Natural killer cell (primary cell): ENCODE measurements at regions not wholly inside any gene's neighbourhood (a gene's known extent, or its start where the extent isn't known, plus 50 kb on each side); places are given as distances from the start of the nearest gene placed in this dataset.

ENCODE experiments used
- ATAC-seq, 3 donors: fragments of 150-1000 bp in 2 of 3; fragments of 200-7000 bp in 1 of 3; cut with Tn5 transposase; 1 replicate in 1 of 3; 2 replicates in 2 of 3; pipeline ENCODE4 v1.10.0; 2021; ENCODE audit warnings: mild to moderate bottlenecking in 2 of 3, moderate library complexity in 2 of 3
- DNase-seq, 2 donors: peaks; one replicate each; pipeline versions ENCODE4 v3.0.0 to v3.0.0-alpha.2; 2013 to 2021; ENCODE audit warnings: mixed read lengths in 1 of 2
- H3K27ac ChIP-seq: one replicate; pipeline ENCODE4 v1.5.1; 2013; ENCODE audit warnings: mild to moderate bottlenecking, low read length
- H3K27me3 ChIP-seq: one replicate; pipeline ENCODE4 v1.6.1; 2013; ENCODE audit warnings: low read length; ENCODE audit not compliant: control insufficient read depth, insufficient read depth
- H3K36me3 ChIP-seq: one replicate; pipeline ENCODE4 v1.6.1; 2013; ENCODE audit warnings: low read length; ENCODE audit not compliant: control insufficient read depth, insufficient read depth
- H3K4me1 ChIP-seq: one replicate; pipeline ENCODE4 v1.6.1; 2013; ENCODE audit warnings: low read length; ENCODE audit not compliant: control insufficient read depth, insufficient read depth
- H3K4me3 ChIP-seq: one replicate; pipeline ENCODE4 v1.5.1; 2013; ENCODE audit warnings: low read length
- H3K9me3 ChIP-seq: one replicate; pipeline ENCODE4 v1.6.1; 2013; ENCODE audit warnings: low read length; ENCODE audit not compliant: control insufficient read depth, insufficient read depth
- H3K27ac Mint-ChIP-seq, 2 donors: one replicate each; pipeline ENCODE4 v1.8.0; 2022; ENCODE audit warnings: mild to moderate bottlenecking in 2 of 2, mixed read lengths in 2 of 2, moderate library complexity in 1 of 2
- H3K27me3 Mint-ChIP-seq, 2 donors: one replicate each; pipeline ENCODE4 v1.8.0; 2022; ENCODE audit warnings: low read depth in 2 of 2, mixed read lengths in 2 of 2
- H3K36me3 Mint-ChIP-seq: one replicate; pipeline ENCODE4 v1.8.0; 2022; ENCODE audit warnings: mixed read lengths
- H3K4me1 Mint-ChIP-seq, 2 donors: one replicate each; pipeline ENCODE4 v1.8.0; 2022; ENCODE audit warnings: mixed read lengths in 2 of 2
- H3K4me3 Mint-ChIP-seq: one replicate; pipeline ENCODE4 v1.8.0; 2022; ENCODE audit warnings: mild to moderate bottlenecking, moderate library complexity, mixed read lengths
- H3K9me3 Mint-ChIP-seq, 2 donors: one replicate each; pipeline ENCODE4 v1.8.0; 2022; ENCODE audit warnings: mixed read lengths in 2 of 2
- CTCF ChIP-seq: fragments of 200-600 bp; IDR thresholded peaks from one replicate; pipeline ENCODE4 v1.8.0; 2022; ENCODE audit warnings: antibody characterized with exemption
- WGBS: methylation state at CpG from one replicate; pipeline ENCODE4 v1.1.7; 2013; ENCODE audit warnings: missing lambda C conversion rate; ENCODE audit not compliant: insufficient coverage; 5-methylcytosine and 5-hydroxymethylcytosine counted together
- intact Hi-C: fragments of 100-400 bp; cut with micrococcal nuclease; formaldehyde crosslinking; loops from one replicate; pipeline ENCODE4 v1.14.2; 2022

- Mint-ChIP-seq H3K4me1 (no peaks in the 10 kb centered on the region), H3K9me3 (peaks cover 10 to 19% of the 10 kb centered on the region in 2 donors), H3K27ac (no peak overlapping the region), H3K4me3 (no peak overlapping the region), H3K27me3 (no peaks in the 10 kb centered on the region), H3K36me3 (no peaks in the 10 kb centered on the region)
- DNase-seq (no peak), ATAC-seq (no peak)
- H3K27ac ChIP-seq, result no peak overlapping the region
- H3K9me3 ChIP-seq, result peaks cover 4% of the 10 kb centered on the region
- no peak for TF ChIP-seq CTCF
- H3K4me3 ChIP-seq, result no peak overlapping the region
- H3K27me3 ChIP-seq, result no peaks in the 10 kb centered on the region
- H3K4me1 ChIP-seq, result no peaks in the 10 kb centered on the region
- no CpG with 5 or more reads among the region's 1 CpG for WGBS
- no peaks in the 10 kb centered on the region for H3K36me3 ChIP-seq
- intact Hi-C loops, result no loop called here
Observed at GRCh38 chr9:80968611-80969010, 720.7 kb downstream of the TLE1 start.

DNA sequence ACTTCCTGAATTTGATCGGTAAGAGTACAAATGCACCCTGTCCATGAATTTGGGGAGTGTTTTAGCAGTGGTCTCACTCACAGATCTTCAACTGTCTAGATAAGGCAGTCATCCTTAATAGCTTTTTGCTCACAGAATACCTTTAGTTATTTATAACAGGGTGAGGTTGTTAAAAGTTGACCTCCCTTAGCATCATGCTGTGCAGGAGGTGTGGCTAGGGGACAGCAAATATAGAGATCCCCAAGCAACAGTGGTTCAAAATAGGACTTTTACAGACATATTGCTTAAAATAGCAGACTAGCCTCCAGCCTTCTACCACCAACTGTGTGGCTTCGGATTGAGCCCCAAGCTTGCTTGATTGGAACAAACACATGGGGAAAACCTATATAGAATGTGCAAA is 724.4 kb downstream of the TLE1 start:
- peaks cover 8 to 14% of the 10 kb centered on the region in 2 donors for H3K9me3 Mint-ChIP-seq
- no peaks in the 10 kb centered on the region for H3K27me3 Mint-ChIP-seq
- Histone ChIP-seq H3K9me3 (peaks cover 2% of the 10 kb centered on the region), H3K4me1 (no peaks in the 10 kb centered on the region), H3K27me3 (no peaks in the 10 kb centered on the region), H3K4me3 (no peak overlapping the region), H3K27ac (no peak overlapping the region), H3K36me3 (no peaks in the 10 kb centered on the region)
- no peaks in the 10 kb centered on the region for H3K4me1 Mint-ChIP-seq
- no peaks in the 10 kb centered on the region for H3K36me3 Mint-ChIP-seq
- DNase-seq (no peak), ATAC-seq (no peak)
- intact Hi-C loops, result no loop called here
- TF ChIP-seq CTCF, result no peak
- WGBS, result 71% methylated on average over 2 of the region's 2 CpGs
- H3K4me3 Mint-ChIP-seq, result no peak overlapping the region
- H3K27ac Mint-ChIP-seq, result no peak overlapping the region

DNA sequence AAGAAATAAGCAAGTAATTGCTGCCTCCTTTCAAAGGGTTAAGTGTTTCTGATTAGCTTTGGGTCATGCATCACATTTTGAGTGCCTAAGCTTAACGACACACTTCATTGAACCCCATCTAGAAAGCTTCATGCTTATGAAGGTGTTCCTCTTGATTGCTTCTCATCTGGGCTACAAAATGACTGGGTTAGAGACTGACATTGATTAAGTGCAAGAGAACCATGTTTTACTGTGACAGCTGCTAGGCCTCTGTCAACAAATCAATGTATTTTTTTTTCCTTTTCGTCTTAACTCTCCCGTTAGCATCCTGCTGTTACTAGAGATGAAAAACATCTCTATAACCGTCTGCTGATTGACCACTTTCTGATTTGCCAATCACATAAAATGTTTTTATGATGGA is 725.0 kb downstream of the TLE1 start:
- WGBS, result 92% methylated on average over 3 of the region's 4 CpGs
- no peaks in the 10 kb centered on the region for H3K36me3 ChIP-seq
- H3K36me3 Mint-ChIP-seq, result no peaks in the 10 kb centered on the region

More for the DNA sequence above, 725.0 kb downstream of the TLE1 start:
- no peaks in the 10 kb centered on the region for H3K4me1 ChIP-seq
- H3K27me3 Mint-ChIP-seq, result no peaks in the 10 kb centered on the region
- TF ChIP-seq CTCF, result no peak
- no peak overlapping the region for H3K27ac Mint-ChIP-seq
- H3K4me3 ChIP-seq, result no peak overlapping the region
- no peaks in the 10 kb centered on the region for H3K4me1 Mint-ChIP-seq
- H3K4me3 Mint-ChIP-seq, result no peak overlapping the region
- H3K27ac ChIP-seq, result no peak overlapping the region
- peaks cover 2% of the 10 kb centered on the region for H3K9me3 ChIP-seq
- no peaks in the 10 kb centered on the region for H3K27me3 ChIP-seq
- DNase-seq, result no peak
- H3K9me3 Mint-ChIP-seq, result peaks cover 6 to 16% of the 10 kb centered on the region in 2 donors
- no peak for ATAC-seq
- intact Hi-C loops, result no loop called here
